B cell (primary cell): ENCODE measurements at regions not wholly inside any gene's neighbourhood (a gene's known extent, or its start where the extent isn't known, plus 50 kb on each side); places are given as distances from the start of the nearest gene placed in this dataset.

Source experiments
- ATAC-seq: fragments of 200-7000 bp; cut with Tn5 transposase; one replicate; pipeline ENCODE4 v1.10.0; 2021; ENCODE audit warnings: low read depth, mild to moderate bottlenecking, moderate number of reproducible peaks, moderate library complexity
- CTCF ChIA-PET: fragments of 350-600 bp; sonication (Branson Sonifier 250); formaldehyde crosslinking; loops from one replicate; lab custom pipeline; 2021; ENCODE audit warnings: antibody characterized with exemption, inconsistent platforms; lab: Charles Lee
- POLR2A ChIA-PET: fragments of 350-600 bp; sonication (Branson Sonifier 250); formaldehyde crosslinking; loops from one replicate; lab custom pipeline; 2021; ENCODE audit warnings: antibody characterized with exemption; lab: Charles Lee
- DNase-seq: peaks from one replicate; pipeline ENCODE4 v3.0.0; 2013
- H2AFZ ChIP-seq: 2 replicates; pipeline ENCODE4 v1.6.1; 2012; ENCODE audit warnings: mild to moderate bottlenecking, low read depth, low read length; ENCODE audit not compliant: insufficient read depth, poor library complexity, severe bottlenecking
- H3K27ac ChIP-seq, 2 donors: 1 replicate in 1 of 2; 2 replicates in 1 of 2; pipeline ENCODE4 v1.5.1; 2012 to 2013; ENCODE audit warnings: low read length in 2 of 2, mild to moderate bottlenecking in 2 of 2, moderate library complexity in 1 of 2
- H3K27me3 ChIP-seq, 4 experiments: fragments of 200-600 bp in 1 of 4; sonication (generic) in 1 of 4; replicated peaks in 1 of 4; 1 replicate in 2 of 4; 2 replicates in 2 of 4; pipeline versions ENCODE4 v1.6.1 to v1.7.0; 2013 to 2016; ENCODE audit warnings: low read length in 3 of 4, mild to moderate bottlenecking in 2 of 4, mixed read lengths in 1 of 4, moderate library complexity in 1 of 4; ENCODE audit not compliant: insufficient read depth in 4 of 4, control insufficient read depth in 3 of 4; ENCODE audit errors: control extremely low read depth in 1 of 4
- H3K36me3 ChIP-seq, 2 experiments: replicated peaks in 1 of 2; 1 replicate in 1 of 2; 2 replicates in 1 of 2; pipeline versions ENCODE4 v1.6.1 to v1.7.1; 2013; ENCODE audit warnings: low read length in 1 of 2; ENCODE audit not compliant: insufficient read depth in 2 of 2, control insufficient read depth in 1 of 2; ENCODE audit errors: control extremely low read depth in 1 of 2, extremely low read depth in 1 of 2
- H3K4me1 ChIP-seq, 2 donors: fragments of 200-600 bp in 1 of 2; sonication (generic) in 1 of 2; 1 replicate in 1 of 2; 2 replicates in 1 of 2; pipeline versions ENCODE4 v1.5.1 to v1.6.1; 2013 to 2017; ENCODE audit warnings: low read length in 2 of 2; ENCODE audit not compliant: control insufficient read depth in 2 of 2, insufficient read depth in 2 of 2
- H3K4me2 ChIP-seq: replicated peaks from 2 replicates; pipeline ENCODE3; 2012; ENCODE audit warnings: mild to moderate bottlenecking, low read depth, low read length; ENCODE audit not compliant: poor library complexity, severe bottlenecking
- H3K4me3 ChIP-seq, 5 experiments: fragments of 200-600 bp in 1 of 5; sonication (generic) in 1 of 5; 1 replicate in 3 of 5; 2 replicates in 2 of 5; pipeline versions ENCODE4 v1.5.1 to v1.7.0; 2011 to 2016; ENCODE audit warnings: low read length in 4 of 5, mild to moderate bottlenecking in 4 of 5, low read depth in 2 of 5, control low read depth in 1 of 5, moderate library complexity in 1 of 5; ENCODE audit not compliant: insufficient read depth in 1 of 5; ENCODE audit errors: control extremely low read depth in 1 of 5, extremely low read depth in 1 of 5
- H3K79me2 ChIP-seq: fragments of 200-600 bp; sonication (generic); one replicate; pipeline ENCODE4 v1.6.0; 2016; ENCODE audit warnings: low read length; ENCODE audit not compliant: control insufficient read depth, insufficient read depth
- H3K9ac ChIP-seq: fragments of 200-600 bp; sonication (generic); 2 replicates; pipeline ENCODE4 v1.6.1; 2017; ENCODE audit warnings: mild to moderate bottlenecking, low read length, moderate library complexity
- H3K9me3 ChIP-seq, 3 donors: one replicate each; pipeline versions ENCODE4 v1.6.1 to v1.7.1; 2013; ENCODE audit warnings: low read length in 2 of 3; ENCODE audit not compliant: control insufficient read depth in 2 of 3, insufficient read depth in 1 of 3; ENCODE audit errors: control extremely low read depth in 1 of 3
- H4K20me1 ChIP-seq: 2 replicates; pipeline ENCODE4 v1.6.0; 2012; ENCODE audit warnings: mild to moderate bottlenecking, low read length; ENCODE audit not compliant: insufficient read depth, control insufficient read depth, poor library complexity, severe bottlenecking
- H3K27ac Mint-ChIP-seq: one replicate; pipeline ENCODE4 v1.8.0; 2021; ENCODE audit warnings: mixed read lengths
- H3K27me3 Mint-ChIP-seq: one replicate; pipeline ENCODE4 v1.8.0; 2021; ENCODE audit warnings: mixed read lengths
- H3K4me1 Mint-ChIP-seq: one replicate; pipeline ENCODE4 v1.8.0; 2021; ENCODE audit warnings: mixed read lengths
- H3K4me3 Mint-ChIP-seq: one replicate; pipeline ENCODE4 v1.8.0; 2021; ENCODE audit warnings: mixed read lengths
- H3K9me3 Mint-ChIP-seq: one replicate; pipeline ENCODE4 v1.8.0; 2022; ENCODE audit warnings: mixed read lengths; ENCODE audit not compliant: insufficient read depth
- EZH2 ChIP-seq: IDR thresholded peaks from 2 replicates; pipeline ENCODE4 v1.6.1; 2012; ENCODE audit warnings: borderline replicate concordance, low read depth, mild to moderate bottlenecking, moderate library complexity, low read length; ENCODE audit not compliant: insufficient read depth, poor library complexity, severe bottlenecking
- WGBS: methylation state at CpG from one replicate; pipeline ENCODE4 v1.1.5; 2013; ENCODE audit warnings: missing lambda C conversion rate; ENCODE audit not compliant: insufficient coverage; 5-methylcytosine and 5-hydroxymethylcytosine counted together
- intact Hi-C: fragments of 100-400 bp; cut with micrococcal nuclease; formaldehyde crosslinking; loops from one replicate; pipeline ENCODE4 v1.10.0; 2022
- TF ChIP-seq, protein P1 (sequence below): fragments of 200-600 bp; IDR thresholded peaks from one replicate; pipeline ENCODE4 v1.8.0; 2022; ENCODE audit warnings: antibody characterized with exemption, mild to moderate bottlenecking

DNA sequence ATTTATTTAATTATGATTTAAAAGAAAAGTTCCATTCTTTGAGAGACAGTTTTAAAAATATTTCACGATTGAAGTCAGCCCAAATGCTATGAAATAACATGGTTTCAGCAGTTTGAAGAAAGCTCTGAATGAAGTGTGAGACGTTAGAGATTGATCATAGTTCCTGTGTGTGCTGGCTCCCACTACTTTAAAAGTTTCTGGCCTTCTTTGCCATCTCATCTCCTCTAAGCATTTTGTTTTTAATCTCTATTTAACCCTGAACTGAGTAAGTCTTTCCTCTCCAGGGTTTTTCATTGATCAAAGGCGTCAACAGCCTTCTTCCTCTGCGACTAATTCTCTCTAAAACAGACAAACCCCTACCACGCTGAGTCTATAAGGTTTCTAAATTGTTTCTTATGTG is 225.3 kb upstream of the B3GALT2 start:
- Histone ChIP-seq H3K4me2 (no peak overlapping the region), H3K36me3 (no peaks in the 10 kb centered on the region), H3K4me1 (no peaks in the 10 kb centered on the region), H3K9ac (no peak overlapping the region), H3K27ac (no peak overlapping the region), H3K27me3 (no peaks in the 10 kb centered on the region), H4K20me1 (no peaks in the 10 kb centered on the region), H3K9me3 (no peaks in the 10 kb centered on the region), H3K4me3 (no peak overlapping the region), H3K79me2 (no peaks in the 10 kb centered on the region), H2AFZ (no peak overlapping the region)
- intact Hi-C loops = no loop called here
- no CpG with 5 or more reads among the region's 5 CpGs for WGBS
- TF ChIP-seq, protein P1, sequence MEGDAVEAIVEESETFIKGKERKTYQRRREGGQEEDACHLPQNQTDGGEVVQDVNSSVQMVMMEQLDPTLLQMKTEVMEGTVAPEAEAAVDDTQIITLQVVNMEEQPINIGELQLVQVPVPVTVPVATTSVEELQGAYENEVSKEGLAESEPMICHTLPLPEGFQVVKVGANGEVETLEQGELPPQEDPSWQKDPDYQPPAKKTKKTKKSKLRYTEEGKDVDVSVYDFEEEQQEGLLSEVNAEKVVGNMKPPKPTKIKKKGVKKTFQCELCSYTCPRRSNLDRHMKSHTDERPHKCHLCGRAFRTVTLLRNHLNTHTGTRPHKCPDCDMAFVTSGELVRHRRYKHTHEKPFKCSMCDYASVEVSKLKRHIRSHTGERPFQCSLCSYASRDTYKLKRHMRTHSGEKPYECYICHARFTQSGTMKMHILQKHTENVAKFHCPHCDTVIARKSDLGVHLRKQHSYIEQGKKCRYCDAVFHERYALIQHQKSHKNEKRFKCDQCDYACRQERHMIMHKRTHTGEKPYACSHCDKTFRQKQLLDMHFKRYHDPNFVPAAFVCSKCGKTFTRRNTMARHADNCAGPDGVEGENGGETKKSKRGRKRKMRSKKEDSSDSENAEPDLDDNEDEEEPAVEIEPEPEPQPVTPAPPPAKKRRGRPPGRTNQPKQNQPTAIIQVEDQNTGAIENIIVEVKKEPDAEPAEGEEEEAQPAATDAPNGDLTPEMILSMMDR = no peak
- no peak for TF ChIP-seq EZH2
- H3K9me3 Mint-ChIP-seq = no peaks in the 10 kb centered on the region
- H3K4me1 Mint-ChIP-seq = peaks cover 3% of the 10 kb centered on the region
- H3K4me3 Mint-ChIP-seq = no peak overlapping the region
- H3K27ac Mint-ChIP-seq = no peak overlapping the region
- POLR2A ChIA-PET = no interaction called here
- no peaks in the 10 kb centered on the region for H3K27me3 Mint-ChIP-seq
- CTCF ChIA-PET = no interaction called here
- ATAC-seq (no peak), DNase-seq (no peak)

DNA sequence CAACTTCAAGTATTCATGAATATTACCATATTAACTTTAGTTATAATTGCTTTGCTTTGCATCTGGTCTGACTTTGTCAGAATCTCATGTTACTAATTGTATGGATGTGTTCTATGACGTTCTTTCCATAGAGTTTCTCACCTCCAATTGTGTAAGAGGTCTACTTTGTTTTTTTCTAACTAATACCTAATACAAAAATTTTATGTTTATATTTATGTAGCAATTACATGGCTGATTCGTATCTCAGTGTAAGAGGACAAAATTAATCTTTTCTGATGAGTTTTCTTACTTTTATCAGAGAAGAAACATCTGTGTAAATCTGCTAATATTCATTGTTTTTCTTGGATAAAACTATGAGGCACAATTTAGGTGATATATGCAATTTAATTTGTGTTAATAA is 224.8 kb upstream of the B3GALT2 start:
- no peak overlapping the region for H3K27ac Mint-ChIP-seq
- ATAC-seq (no peak), DNase-seq (no peak)
- ChIA-PET CTCF (no interaction called here), POLR2A (no interaction called here)
- no peak for TF ChIP-seq EZH2
- TF ChIP-seq, protein P1 = no peak
- Histone ChIP-seq H2AFZ (no peak overlapping the region), H3K9me3 (no peaks in the 10 kb centered on the region), H3K4me3 (no peak overlapping the region), H3K27me3 (no peaks in the 10 kb centered on the region), H3K27ac (no peak overlapping the region), H3K36me3 (no peaks in the 10 kb centered on the region), H3K4me1 (no peaks in the 10 kb centered on the region), H3K9ac (no peak overlapping the region), H4K20me1 (no peaks in the 10 kb centered on the region), H3K4me2 (no peak overlapping the region), H3K79me2 (no peaks in the 10 kb centered on the region)
- no peak overlapping the region for H3K4me3 Mint-ChIP-seq
- H3K27me3 Mint-ChIP-seq = no peaks in the 10 kb centered on the region
- intact Hi-C loops = no loop called here
- no peaks in the 10 kb centered on the region for H3K9me3 Mint-ChIP-seq
- H3K4me1 Mint-ChIP-seq = peaks cover 2% of the 10 kb centered on the region
- WGBS = no CpG with 5 or more reads among the region's 2 CpGs
